CD4-positive, alpha-beta memory T cell (primary cell): ENCODE measurements at regions not wholly inside any gene's neighbourhood (a gene's known extent, or its start where the extent isn't known, plus 50 kb on each side); places are given as distances from the start of the nearest gene placed in this dataset.

Experiments
- CTCF ChIA-PET: fragments of 350-600 bp; sonication (Branson Sonifier 250); formaldehyde crosslinking; loops from one replicate; lab custom pipeline; 2021; ENCODE audit warnings: inconsistent platforms; ENCODE audit not compliant: partially characterized antibody; lab: Charles Lee
- POLR2A ChIA-PET: fragments of 350-600 bp; sonication (Branson Sonifier 250); formaldehyde crosslinking; loops from one replicate; lab custom pipeline; 2021; ENCODE audit not compliant: partially characterized antibody; lab: Charles Lee
- DNase-seq, 5 donors: peaks; one replicate each; pipeline versions ENCODE4 v3.0.0 to v3.0.0-alpha.2; 2020 to 2022; ENCODE audit warnings: mixed read lengths in 1 of 5
- H3K27ac ChIP-seq: one replicate; pipeline ENCODE4 v1.7.0; 2013; ENCODE audit warnings: low read depth, low read length
- H3K27me3 ChIP-seq: 2 replicates; pipeline ENCODE4 v1.7.0; 2013; ENCODE audit warnings: mild to moderate bottlenecking, low read length, moderate library complexity; ENCODE audit not compliant: insufficient read depth
- H3K36me3 ChIP-seq: 2 replicates; pipeline ENCODE4 v1.7.0; 2013; ENCODE audit warnings: mild to moderate bottlenecking, low read length, moderate library complexity; ENCODE audit not compliant: insufficient read depth
- H3K4me1 ChIP-seq: 2 replicates; pipeline ENCODE4 v1.7.0; 2013; ENCODE audit warnings: mild to moderate bottlenecking, low read length, moderate library complexity; ENCODE audit not compliant: insufficient read depth
- H3K4me3 ChIP-seq, 2 donors: one replicate each; pipeline ENCODE4 v1.7.0; 2013; ENCODE audit warnings: low read length in 2 of 2, mild to moderate bottlenecking in 1 of 2
- H3K9me3 ChIP-seq, 2 donors: one replicate each; pipeline ENCODE4 v1.7.0; 2013; ENCODE audit warnings: low read length in 2 of 2, control low read depth in 1 of 2; ENCODE audit not compliant: control insufficient read depth in 1 of 2
- H3K27ac Mint-ChIP-seq, 7 donors: one replicate each; pipeline ENCODE4 v1.8.0; 2020 to 2021; ENCODE audit warnings: mixed read lengths in 7 of 7, mild to moderate bottlenecking in 6 of 7, inconsistent platforms in 3 of 7, moderate library complexity in 3 of 7
- H3K27me3 Mint-ChIP-seq, 2 donors: one replicate each; pipeline ENCODE4 v1.8.0; 2020 to 2021; ENCODE audit warnings: mixed read lengths in 2 of 2
- H3K36me3 Mint-ChIP-seq, 2 donors: one replicate each; pipeline ENCODE4 v1.8.0; 2020 to 2021; ENCODE audit warnings: mixed read lengths in 2 of 2, inconsistent platforms in 1 of 2, mild to moderate bottlenecking in 1 of 2
- H3K4me1 Mint-ChIP-seq, 4 donors: one replicate each; pipeline ENCODE4 v1.8.0; 2020 to 2021; ENCODE audit warnings: mixed read lengths in 4 of 4, mild to moderate bottlenecking in 1 of 4
- H3K4me3 Mint-ChIP-seq, 8 donors: one replicate each; pipeline ENCODE4 v1.8.0; 2020 to 2021; ENCODE audit warnings: mixed read lengths in 8 of 8, mild to moderate bottlenecking in 7 of 8, moderate library complexity in 6 of 8, inconsistent platforms in 3 of 8
- H3K9me3 Mint-ChIP-seq, 8 donors: one replicate each; pipeline ENCODE4 v1.8.0; 2020 to 2021; ENCODE audit warnings: mixed read lengths in 8 of 8, mild to moderate bottlenecking in 5 of 8, inconsistent platforms in 3 of 8, moderate library complexity in 1 of 8
- intact Hi-C: fragments of 100-400 bp; cut with micrococcal nuclease; formaldehyde crosslinking; loops from one replicate; pipeline ENCODE4 v1.15.1; 2023

- Mint-ChIP-seq H3K4me1 (peaks cover 1 to 14% (median 7%) of the 10 kb centered on the region in 4 donors), H3K4me3 (no peak overlapping the region), H3K9me3 (peaks cover 0 to 6% (median 0%) of the 10 kb centered on the region in 8 donors), H3K27ac (no peak overlapping the region), H3K27me3 (no peaks in the 10 kb centered on the region), H3K36me3 (no peaks in the 10 kb centered on the region)
- H3K9me3 ChIP-seq: no peaks in the 10 kb centered on the region
- CTCF ChIA-PET: no interaction called here
- DNase-seq: peak in 4 of 5 donors; percentile 5 to 37 (median 20)
- no peak overlapping the region for H3K27ac ChIP-seq
- no peaks in the 10 kb centered on the region for H3K4me1 ChIP-seq
- POLR2A ChIA-PET: no interaction called here
- intact Hi-C loops: no loop called here
- no peaks in the 10 kb centered on the region for H3K27me3 ChIP-seq
- H3K4me3 ChIP-seq: no peak overlapping the region
- H3K36me3 ChIP-seq: no peaks in the 10 kb centered on the region
Observed at GRCh38 chr6:168909288-168909687, 344.4 kb downstream of the THBS2 start.

GRCh38 chr6:168908887-168909286 is 344.8 kb downstream of the THBS2 start:
- Histone ChIP-seq H3K9me3 (no peaks in the 10 kb centered on the region), H3K4me3 (no peak overlapping the region), H3K27ac (no peak overlapping the region), H3K27me3 (no peaks in the 10 kb centered on the region), H3K36me3 (no peaks in the 10 kb centered on the region), H3K4me1 (no peaks in the 10 kb centered on the region)
- Mint-ChIP-seq H3K9me3 (peaks cover 0 to 6% (median 0%) of the 10 kb centered on the region in 8 donors), H3K4me1 (peaks cover 1 to 14% (median 7%) of the 10 kb centered on the region in 4 donors), H3K4me3 (no peak overlapping the region), H3K36me3 (no peaks in the 10 kb centered on the region), H3K27ac (no peak overlapping the region), H3K27me3 (no peaks in the 10 kb centered on the region)
- intact Hi-C loops: no loop called here
- no peak for DNase-seq
- CTCF ChIA-PET: no interaction called here
- POLR2A ChIA-PET: no interaction called here

DNA sequence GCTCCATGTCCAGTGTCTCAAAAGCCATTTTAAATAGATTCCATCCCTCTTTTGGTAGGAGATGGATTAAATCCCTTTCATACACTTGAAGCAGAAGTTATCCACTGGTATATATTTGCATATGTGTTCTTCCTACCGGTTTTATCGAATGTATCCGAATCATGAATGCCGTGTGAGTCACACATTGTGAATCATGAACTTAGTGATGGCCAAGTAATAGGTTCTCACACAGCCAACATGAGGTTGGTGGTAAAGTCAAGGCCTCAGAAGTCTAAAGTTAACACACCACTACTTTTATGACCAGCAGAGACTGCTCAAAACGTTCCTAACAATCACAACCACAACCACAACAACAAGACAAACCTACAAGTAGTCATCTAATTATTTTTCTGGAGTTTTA is 345.5 kb downstream of the THBS2 start:
- H3K27me3 ChIP-seq: no peaks in the 10 kb centered on the region
- H3K36me3 ChIP-seq: no peaks in the 10 kb centered on the region
- Mint-ChIP-seq H3K27me3 (no peaks in the 10 kb centered on the region), H3K36me3 (no peaks in the 10 kb centered on the region), H3K27ac (no peak overlapping the region), H3K4me1 (peaks cover 1 to 14% (median 7%) of the 10 kb centered on the region in 4 donors), H3K4me3 (no peak overlapping the region), H3K9me3 (peaks cover 0 to 6% (median 0%) of the 10 kb centered on the region in 8 donors)
- no peak overlapping the region for H3K4me3 ChIP-seq
- no peaks in the 10 kb centered on the region for H3K4me1 ChIP-seq
- no peak overlapping the region for H3K27ac ChIP-seq
- intact Hi-C loops: no loop called here
- ChIA-PET POLR2A (no interaction called here), CTCF (no interaction called here)
- H3K9me3 ChIP-seq: no peaks in the 10 kb centered on the region
- no peak for DNase-seq

DNA sequence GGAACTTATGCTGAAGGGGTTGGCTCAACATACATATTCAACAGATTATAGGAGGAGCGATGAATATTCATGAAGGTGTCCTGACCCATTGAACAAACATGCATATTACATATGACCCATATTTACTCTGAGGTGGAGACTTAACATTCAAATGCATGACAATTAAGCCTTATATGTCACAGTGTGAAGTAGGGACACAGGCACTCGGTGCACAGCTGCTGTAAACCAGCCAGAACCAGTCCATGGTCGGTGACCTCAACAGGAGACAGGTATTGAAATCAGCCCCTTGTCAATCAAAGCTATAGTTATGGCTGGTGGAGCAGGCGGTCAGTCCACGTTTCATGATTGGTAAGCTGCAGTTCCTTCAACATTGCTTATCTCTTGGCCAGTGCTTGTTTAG is 347.3 kb downstream of the THBS2 start:
- Histone ChIP-seq H3K27ac (no peak overlapping the region), H3K9me3 (no peaks in the 10 kb centered on the region), H3K4me3 (no peak overlapping the region), H3K36me3 (no peaks in the 10 kb centered on the region), H3K27me3 (no peaks in the 10 kb centered on the region), H3K4me1 (no peaks in the 10 kb centered on the region)
- Mint-ChIP-seq H3K27me3 (no peaks in the 10 kb centered on the region), H3K36me3 (no peaks in the 10 kb centered on the region), H3K27ac (peak overlapping the region in 1 of 7 donors; percentile 55), H3K4me3 (no peak overlapping the region), H3K9me3 (peaks cover 0 to 6% (median 0%) of the 10 kb centered on the region in 8 donors), H3K4me1 (peaks cover 1 to 14% (median 7%) of the 10 kb centered on the region in 4 donors)
- ChIA-PET POLR2A (no interaction called here), CTCF (interaction anchor here (0.6 to 1.4 kb wide), 3 partner anchors 9 to 1611 kb away, joined by 3 read pairs; no protein-coding TSS in a partner anchor)
- DNase-seq: no peak
- intact Hi-C loops: no loop called here

DNA sequence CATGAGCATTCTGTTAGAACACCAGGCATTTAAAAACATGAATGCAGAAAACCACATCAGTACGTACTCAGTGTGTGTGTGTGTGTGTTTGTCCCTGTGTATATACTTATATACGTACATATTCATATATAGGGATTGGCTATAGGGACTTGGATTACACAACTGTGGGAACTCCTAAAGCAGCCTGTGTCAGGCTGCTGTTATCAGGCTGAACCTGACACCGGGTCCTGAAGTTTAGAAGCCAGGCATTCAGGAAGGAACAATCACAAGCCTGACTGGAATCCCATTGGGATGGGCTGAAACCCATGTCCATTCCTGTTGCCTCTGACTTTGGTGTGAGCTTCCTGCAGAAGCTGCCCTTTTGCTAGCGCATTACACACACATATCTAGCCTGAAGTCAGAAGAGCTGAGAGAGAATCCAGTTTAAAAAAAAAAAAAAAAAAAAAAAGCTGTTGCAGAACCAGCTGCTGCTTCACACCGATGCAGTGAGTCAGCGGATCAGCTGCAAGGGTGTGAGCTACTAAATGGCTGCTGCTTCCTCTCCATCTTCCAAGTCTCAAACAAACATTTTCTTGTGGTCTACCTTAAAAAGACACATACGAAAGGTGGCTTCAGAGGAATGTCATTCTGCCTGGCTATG is 348.1 kb downstream of the THBS2 start:
- peak in 1 of 5 donors; percentile 6 for DNase-seq
- ChIA-PET CTCF (interaction anchor here (0.6 to 0.7 kb wide), 2 partner anchors 8 to 1612 kb away, joined by 3 read pairs; no protein-coding TSS in a partner anchor), POLR2A (no interaction called here)
- Mint-ChIP-seq H3K4me3 (peak overlapping the region in 1 of 8 donors; percentile 28), H3K9me3 (peaks cover 0 to 6% (median 0%) of the 10 kb centered on the region in 8 donors), H3K27ac (peak overlapping the region in 2 of 7 donors; percentile 1 to 55), H3K27me3 (no peaks in the 10 kb centered on the region), H3K36me3 (no peaks in the 10 kb centered on the region), H3K4me1 (peaks cover 1 to 14% (median 7%) of the 10 kb centered on the region in 4 donors)
- Histone ChIP-seq H3K4me1 (no peaks in the 10 kb centered on the region), H3K27ac (no peak overlapping the region), H3K9me3 (no peaks in the 10 kb centered on the region), H3K27me3 (no peaks in the 10 kb centered on the region), H3K4me3 (no peak overlapping the region), H3K36me3 (no peaks in the 10 kb centered on the region)
- intact Hi-C loops: no loop called here

GRCh38 chr6:168903613-168904345 is 349.9 kb downstream of the THBS2 start:
- no peak overlapping the region for H3K4me3 ChIP-seq
- H3K27me3 Mint-ChIP-seq: peaks cover 3% of the 10 kb centered on the region in 2 donors
- H3K4me1 ChIP-seq: no peaks in the 10 kb centered on the region
- ChIA-PET CTCF (interaction anchor here (0.7 to 1.1 kb wide), 2 partner anchors 8 to 819 kb away, joined by 3 to 4 read pairs; no protein-coding TSS in a partner anchor), POLR2A (interaction anchor here (1.5 kb wide), 1 partner anchor 9 kb away, joined by 3 read pairs; no protein-coding TSS in a partner anchor)
- no peaks in the 10 kb centered on the region for H3K36me3 ChIP-seq
- no peaks in the 10 kb centered on the region for H3K36me3 Mint-ChIP-seq
- H3K9me3 ChIP-seq: no peaks in the 10 kb centered on the region
- peaks cover 1 to 8% (median 6%) of the 10 kb centered on the region in 4 donors for H3K4me1 Mint-ChIP-seq
- intact Hi-C loops: no loop called here
- H3K4me3 Mint-ChIP-seq: no peak overlapping the region
- H3K27me3 ChIP-seq: no peaks in the 10 kb centered on the region
- DNase-seq: no peak
- no peak overlapping the region for H3K27ac Mint-ChIP-seq
- peaks cover 0 to 4% (median 0%) of the 10 kb centered on the region in 8 donors for H3K9me3 Mint-ChIP-seq
- no peak overlapping the region for H3K27ac ChIP-seq

DNA sequence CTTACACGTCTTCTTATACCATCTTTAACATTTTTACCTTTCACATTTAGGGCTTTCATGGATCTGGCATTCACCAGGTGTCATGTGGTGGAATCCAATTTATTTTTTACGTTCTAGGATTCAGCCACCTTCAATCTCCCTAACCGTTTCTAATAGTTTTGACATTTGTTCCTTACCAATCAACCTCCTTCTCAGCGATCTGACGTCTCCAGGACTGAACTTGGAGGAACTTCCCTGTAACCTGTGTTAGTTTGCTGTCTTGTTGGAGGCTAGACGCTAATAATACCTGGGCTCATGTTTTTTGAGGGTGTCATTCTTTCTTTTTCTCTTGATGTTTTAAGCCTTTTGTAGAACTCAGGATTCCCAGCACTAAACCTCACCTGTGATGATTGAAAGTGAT is 351.6 kb downstream of the THBS2 start:
- no peak overlapping the region for H3K27ac ChIP-seq
- no peak overlapping the region for H3K4me3 Mint-ChIP-seq
- ChIA-PET POLR2A (no interaction called here), CTCF (no interaction called here)
- no peaks in the 10 kb centered on the region for H3K9me3 ChIP-seq
- peaks cover 3% of the 10 kb centered on the region in 2 donors for H3K27me3 Mint-ChIP-seq
- DNase-seq: no peak
- intact Hi-C loops: no loop called here
- H3K4me3 ChIP-seq: no peak overlapping the region
- peaks cover 1 to 15% (median 6%) of the 10 kb centered on the region in 4 donors for H3K4me1 Mint-ChIP-seq
- no peaks in the 10 kb centered on the region for H3K36me3 Mint-ChIP-seq
- no peaks in the 10 kb centered on the region for H3K4me1 ChIP-seq
- no peaks in the 10 kb centered on the region for H3K36me3 ChIP-seq
- no peaks in the 10 kb centered on the region for H3K27me3 ChIP-seq
- H3K27ac Mint-ChIP-seq: no peak overlapping the region
- H3K9me3 Mint-ChIP-seq: no peaks in the 10 kb centered on the region
